Suprapubic skin (tissue), 4 donors: ENCODE measurements at regions not wholly inside any gene's neighbourhood (a gene's known extent, or its start where the extent isn't known, plus 50 kb on each side); places are given as distances from the start of the nearest gene placed in this dataset.

ENCODE experiments used
- DNase-seq, 2 donors: peaks; one replicate each; pipeline ENCODE4 v3.0.0-alpha.2; 2019; ENCODE audit warnings: low spot score in 2 of 2
- H3K27ac ChIP-seq: fragments of 200-600 bp; sonication (generic); one replicate; pipeline ENCODE4 v1.5.1; 2019
- H3K27me3 ChIP-seq: fragments of 200-600 bp; sonication (generic); one replicate; pipeline ENCODE4 v1.5.1; 2019
- H3K36me3 ChIP-seq: fragments of 200-600 bp; sonication (generic); one replicate; pipeline ENCODE4 v1.5.1; 2019
- H3K4me1 ChIP-seq: fragments of 200-600 bp; sonication (generic); one replicate; pipeline ENCODE4 v1.5.1; 2019
- H3K4me3 ChIP-seq: fragments of 200-600 bp; sonication (generic); one replicate; pipeline ENCODE4 v1.5.1; 2019; ENCODE audit warnings: mild to moderate bottlenecking
- H3K9me3 ChIP-seq: fragments of 200-600 bp; sonication (generic); one replicate; pipeline ENCODE4 v1.5.1; 2019
- CTCF ChIP-seq, 2 donors: fragments of 200-600 bp in 1 of 2; fragments of 450-650 bp in 1 of 2; sonication (generic) in 1 of 2; IDR thresholded peaks; one replicate each; pipeline ENCODE4 v1.5.1; 2016 to 2019; ENCODE audit warnings: antibody characterized with exemption in 2 of 2, mild to moderate bottlenecking in 1 of 2, moderate library complexity in 1 of 2
- EP300 ChIP-seq: sonication (generic); formaldehyde crosslinking; IDR thresholded peaks from one replicate; pipeline ENCODE4 v1.6.1; 2017; ENCODE audit warnings: antibody characterized with exemption
- POLR2A ChIP-seq, 2 donors: fragments of 450-650 bp; IDR thresholded peaks; one replicate each; pipeline ENCODE4 v1.6.1; 2017; ENCODE audit warnings: antibody characterized with exemption in 2 of 2, mild to moderate bottlenecking in 2 of 2, moderate library complexity in 2 of 2
- POLR2AphosphoS5 ChIP-seq, 3 donors: sonication (generic); formaldehyde crosslinking; IDR thresholded peaks; one replicate each; pipeline ENCODE4 v1.6.1; 2017; ENCODE audit warnings: antibody characterized with exemption in 3 of 3
- WGBS: methylation state at CpG from one replicate; pipeline ENCODE4 v1.1.5; 2018; 5-methylcytosine and 5-hydroxymethylcytosine counted together

GRCh38 chr1:114338191-114338890, 172.7 kb downstream of the TRIM33 start:
- TF ChIP-seq POLR2AphosphoS5 (IDR thresholded peaks at IDR 0.05) (no peak), EP300 (no peak), POLR2A (IDR thresholded peaks at IDR 0.05) (no peak), CTCF (IDR thresholded peaks at IDR 0.05) (no peak)
- no peak for DNase-seq
- H3K4me1 ChIP-seq, result no peaks in the 10 kb centered on the region
- WGBS, result 69% methylated on average over 11 of the region's 11 CpGs
- no peaks in the 10 kb centered on the region for H3K27me3 ChIP-seq
- no peaks in the 10 kb centered on the region for H3K9me3 ChIP-seq
- H3K4me3 ChIP-seq, result no peak overlapping the region
- H3K36me3 ChIP-seq, result no peaks in the 10 kb centered on the region
- H3K27ac ChIP-seq, result no peak overlapping the region

- WGBS, result 80% methylated on average over 4 of the region's 4 CpGs
These were observed 173.6 kb downstream of the TRIM33 start for GRCh38 chr1:114337417-114337816.

GRCh38 chr1:114336360-114336759, 174.6 kb downstream of the TRIM33 start:
- no peaks in the 10 kb centered on the region for H3K27me3 ChIP-seq
- 69% methylated on average over 2 of the region's 2 CpGs for WGBS
- TF ChIP-seq CTCF (IDR thresholded peaks at IDR 0.05), result no peak
- no peak for TF ChIP-seq EP300
- no peak for TF ChIP-seq POLR2A (IDR thresholded peaks at IDR 0.05)
- no peak for TF ChIP-seq POLR2AphosphoS5 (IDR thresholded peaks at IDR 0.05)
- H3K27ac ChIP-seq, result no peak overlapping the region
- no peak overlapping the region for H3K4me3 ChIP-seq
- no peak for DNase-seq
- no peaks in the 10 kb centered on the region for H3K36me3 ChIP-seq
- H3K4me1 ChIP-seq, result no peaks in the 10 kb centered on the region
- H3K9me3 ChIP-seq, result no peaks in the 10 kb centered on the region

More at GRCh38 chr1:114337417-114337816, 173.6 kb downstream of the TRIM33 start:
- Histone ChIP-seq H3K36me3 (no peaks in the 10 kb centered on the region), H3K4me1 (no peaks in the 10 kb centered on the region), H3K27ac (no peak overlapping the region), H3K27me3 (no peaks in the 10 kb centered on the region), H3K9me3 (no peaks in the 10 kb centered on the region), H3K4me3 (no peak overlapping the region)
- TF ChIP-seq POLR2AphosphoS5 (IDR thresholded peaks at IDR 0.05) (no peak), EP300 (no peak), POLR2A (IDR thresholded peaks at IDR 0.05) (no peak), CTCF (IDR thresholded peaks at IDR 0.05) (no peak)
- DNase-seq, result no peak

- Histone ChIP-seq H3K27me3 (no peaks in the 10 kb centered on the region), H3K4me1 (no peaks in the 10 kb centered on the region), H3K27ac (no peak overlapping the region), H3K36me3 (no peaks in the 10 kb centered on the region), H3K9me3 (no peaks in the 10 kb centered on the region), H3K4me3 (no peak overlapping the region)
- no peak for DNase-seq
- TF ChIP-seq CTCF (IDR thresholded peaks at IDR 0.05) (no peak), EP300 (no peak), POLR2AphosphoS5 (IDR thresholded peaks at IDR 0.05) (no peak)
These were observed 175.7 kb downstream of the TRIM33 start for GRCh38 chr1:114335273-114335672.

- H3K4me3 ChIP-seq, result no peak overlapping the region
- H3K36me3 ChIP-seq, result no peaks in the 10 kb centered on the region
- DNase-seq, result no peak
- no peak overlapping the region for H3K27ac ChIP-seq
- no peaks in the 10 kb centered on the region for H3K9me3 ChIP-seq
- H3K27me3 ChIP-seq, result no peaks in the 10 kb centered on the region
- TF ChIP-seq EP300, result no peak
- TF ChIP-seq POLR2AphosphoS5 (IDR thresholded peaks at IDR 0.05), result no peak
- TF ChIP-seq CTCF (IDR thresholded peaks at IDR 0.05), result no peak
- no peak for TF ChIP-seq POLR2A (IDR thresholded peaks at IDR 0.05)
- H3K4me1 ChIP-seq, result no peaks in the 10 kb centered on the region
These were observed 176.7 kb downstream of the TRIM33 start for GRCh38 chr1:114334297-114334696.
